ENCODE measurements at regions not wholly inside any gene's neighbourhood (a gene's known extent, or its start where the extent isn't known, plus 50 kb on each side); places are given as distances from the start of the nearest gene placed in this dataset.
"Not testable (repeated sequence)": the region's sequence is repeated elsewhere in the genome, so short reads cannot be mapped to it uniquely, and the experiment has no call there.

GRCh38 chr21:23574932-23575331 lies 2032.3 kb downstream of the MRPL39 start:
- no peak overlapping the region for H3K4me2 ChIP-seq
- no peaks in the 10 kb centered on the region for H3K36me3 ChIP-seq (ENCODE audit: insufficient read depth)
- no peak overlapping the region for H3K27ac ChIP-seq (ENCODE audit: low read depth)
- no peaks in the 10 kb centered on the region for H3K27me3 ChIP-seq (ENCODE audit: insufficient read depth)
- H4K20me1 ChIP-seq (replicated peaks; ENCODE audit: insufficient read depth), result no peaks in the 10 kb centered on the region
- peaks cover 8% of the 10 kb centered on the region for H3K4me1 Mint-ChIP-seq
- H3K9me2 ChIP-seq (ENCODE audit: insufficient read depth), result no peaks in the 10 kb centered on the region
- H3K4me3 Mint-ChIP-seq, result no peak overlapping the region
- H2AFZ ChIP-seq, result peak overlapping the region; percentile 72; the same call in 1 of the 2 replicates
- H3K27me3 Mint-ChIP-seq (ENCODE audit: insufficient read depth, low read depth, poor library complexity), result peaks cover 2% of the 10 kb centered on the region
- no peak overlapping the region for H3K27ac Mint-ChIP-seq
- ATAC-seq (peak; percentile 84), DNase-seq (ENCODE audit: low spot score) (peak; percentile 58)
- no peaks in the 10 kb centered on the region for H3F3A ChIP-seq (replicated peaks; ENCODE audit: low read depth)
- TF ChIP-seq EZH2 (IDR thresholded peaks at IDR 0.05; ENCODE audit: low read depth, unreplicated experiment), result no peak
- peak; percentile 57 to 68 for TF ChIP-seq CTCF (conservative IDR thresholded peaks at IDR 0.05; ENCODE audit: low read depth in 2 of 2)
- 0 out of 2 replicates have a peak, but pooled peaks have one; percentile 13 for TF ChIP-seq CREB1 (CRISPR knock-in tag; IDR thresholded peaks at IDR 0.05; ENCODE audit: low read depth)
- no peaks in the 10 kb centered on the region; the same call in 2 of the 3 replicates for H3K9me3 Mint-ChIP-seq
- H3K4me3 ChIP-seq, result no peak overlapping the region
- no peaks in the 10 kb centered on the region for H3K79me2 ChIP-seq (replicated peaks; ENCODE audit: insufficient read depth)
- no peaks in the 10 kb centered on the region for H3K36me3 Mint-ChIP-seq (ENCODE audit: low read depth)
- H3K4me1 ChIP-seq (ENCODE audit: insufficient read depth), result no peaks in the 10 kb centered on the region

GRCh38 chr21:23548924-23549323 lies 2058.4 kb downstream of the MRPL39 start:
- not testable (repeated sequence) for H3K36me3 ChIP-seq (ENCODE audit: insufficient read depth); H3K27ac ChIP-seq (ENCODE audit: low read depth); H3K27ac Mint-ChIP-seq; ATAC-seq; H3K79me2 ChIP-seq (replicated peaks; ENCODE audit: insufficient read depth); H3F3A ChIP-seq (replicated peaks; ENCODE audit: low read depth); H3K4me3 ChIP-seq; H3K27me3 Mint-ChIP-seq (ENCODE audit: insufficient read depth, low read depth, poor library complexity); H3K36me3 Mint-ChIP-seq (ENCODE audit: low read depth); H3K9me3 Mint-ChIP-seq; H2AFZ ChIP-seq; H3K4me1 ChIP-seq (ENCODE audit: insufficient read depth); H3K27me3 ChIP-seq (ENCODE audit: insufficient read depth); H4K20me1 ChIP-seq (replicated peaks; ENCODE audit: insufficient read depth); H3K4me1 Mint-ChIP-seq; H3K9me2 ChIP-seq (ENCODE audit: insufficient read depth); H3K4me2 ChIP-seq; H3K4me3 Mint-ChIP-seq; DNase-seq (ENCODE audit: low spot score)
- TF ChIP-seq CTCF (conservative IDR thresholded peaks at IDR 0.05; ENCODE audit: low read depth in 2 of 2), result peak in 1 of 2 experiments; percentile 28; a peak in 1 of 4 replicates

- Histone ChIP-seq H3K36me3 (ENCODE audit: insufficient read depth) (no peaks in the 10 kb centered on the region), H3K9me2 (ENCODE audit: insufficient read depth) (no peaks in the 10 kb centered on the region), H3K4me2 (no peak overlapping the region), H4K20me1 (replicated peaks; ENCODE audit: insufficient read depth) (no peaks in the 10 kb centered on the region), H3K27ac (ENCODE audit: low read depth) (no peak overlapping the region), H3F3A (replicated peaks; ENCODE audit: low read depth) (no peaks in the 10 kb centered on the region), H3K27me3 (ENCODE audit: insufficient read depth) (no peaks in the 10 kb centered on the region), H3K4me3 (no peak overlapping the region), H3K79me2 (replicated peaks; ENCODE audit: insufficient read depth) (no peaks in the 10 kb centered on the region), H2AFZ (no peak overlapping the region), H3K4me1 (ENCODE audit: insufficient read depth) (no peaks in the 10 kb centered on the region)
- H3K4me1 Mint-ChIP-seq, result no peaks in the 10 kb centered on the region
- DNase-seq (ENCODE audit: low spot score), result no peak
- H3K36me3 Mint-ChIP-seq (ENCODE audit: low read depth), result no peaks in the 10 kb centered on the region
- H3K9me3 Mint-ChIP-seq, result no peaks in the 10 kb centered on the region; the same call in 2 of the 3 replicates
- ATAC-seq, result no peak
- H3K4me3 Mint-ChIP-seq, result no peak overlapping the region
- no peaks in the 10 kb centered on the region for H3K27me3 Mint-ChIP-seq (ENCODE audit: insufficient read depth, low read depth, poor library complexity)
- H3K27ac Mint-ChIP-seq, result no peak overlapping the region
- TF ChIP-seq JUNB (IDR thresholded peaks at IDR 0.05; ENCODE audit: unreplicated experiment) (no peak), CREB1 (CRISPR knock-in tag; IDR thresholded peaks at IDR 0.05; ENCODE audit: low read depth) (no peak), STAT1 (IDR thresholded peaks at IDR 0.05; ENCODE audit: unreplicated experiment) (no peak), ZNF462 (CRISPR knock-in tag; IDR thresholded peaks at IDR 0.05) (no peak)
Measured at GRCh38 chr21:23543333-23543732, 2063.9 kb downstream of the MRPL39 start.

Data from GM23338 (cell line).